AG09319 (cell line): ENCODE measurements at regions not wholly inside any gene's neighbourhood (a gene's known extent, or its start where the extent isn't known, plus 50 kb on each side); places are given as distances from the start of the nearest gene placed in this dataset.
"Not testable (repeated sequence)": the region's sequence is repeated elsewhere in the genome, so short reads cannot be mapped to it uniquely, and the experiment has no call there.

Source experiments
- DNase-seq: peaks from one replicate; pipeline ENCODE4 v3.0.0-alpha.2; 2010; ENCODE audit warnings: low read depth; ENCODE audit errors: extremely low read depth
- CTCF ChIP-seq: IDR thresholded peaks from 2 replicates; pipeline ENCODE4 v1.5.1; 2011; ENCODE audit warnings: low read depth, mild to moderate bottlenecking, inconsistent platforms, low read length, moderate library complexity

DNA sequence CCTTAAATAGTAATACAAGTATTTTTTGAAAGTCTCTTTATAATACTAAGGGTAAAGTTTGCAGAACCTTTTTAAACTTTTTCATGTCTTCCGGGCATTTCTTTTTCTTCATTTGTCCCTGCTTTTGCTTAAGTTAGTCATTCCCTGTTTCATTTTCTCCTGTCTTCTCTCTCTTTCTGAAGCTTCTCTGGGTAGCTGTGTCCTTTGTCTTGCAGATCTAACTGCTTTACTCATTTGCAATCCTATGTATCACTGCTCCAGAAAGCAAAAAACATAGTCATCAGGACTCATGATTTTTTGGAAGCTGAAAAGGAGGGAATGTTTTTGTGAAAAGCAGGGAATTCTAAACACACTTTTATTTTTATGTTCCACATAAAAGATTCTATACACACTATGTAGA lies 301.7 kb downstream of the MRPS30 start:
- no peak for DNase-seq
- no peak for TF ChIP-seq CTCF

- no peak for DNase-seq
- TF ChIP-seq CTCF: no peak
These were observed 305.0 kb downstream of the MRPS30 start for GRCh38 chr5:45113726-45114125.

GRCh38 chr5:45132972-45133371 lies 324.2 kb downstream of the MRPS30 start:
- TF ChIP-seq CTCF: no peak
- no peak for DNase-seq

- DNase-seq: no peak
- TF ChIP-seq CTCF: no peak
These were observed 354.2 kb downstream of the MRPS30 start for GRCh38 chr5:45162974-45163373.

DNA sequence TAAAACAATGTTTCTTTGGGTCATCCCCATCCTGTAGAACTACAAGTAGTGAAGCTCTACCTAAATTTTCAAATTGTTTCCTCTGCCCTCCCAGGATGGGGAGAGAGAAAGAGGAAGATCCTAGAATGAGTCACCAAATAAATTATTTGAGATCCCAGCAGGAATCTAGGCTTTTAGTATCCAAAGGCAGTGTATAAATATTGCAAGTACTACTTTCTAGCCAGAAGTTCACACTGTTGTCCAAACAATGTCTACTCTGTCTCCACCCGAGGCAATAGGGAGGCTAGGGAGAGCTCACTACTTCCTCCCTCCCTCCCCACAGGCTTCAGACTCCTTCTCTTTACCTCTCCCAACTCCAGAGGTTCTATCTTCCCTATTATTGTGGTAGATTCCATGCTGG lies 362.8 kb downstream of the MRPS30 start:
- DNase-seq: no peak
- TF ChIP-seq CTCF: no peak

GRCh38 chr5:45172634-45173033 lies 363.9 kb downstream of the MRPS30 start:
- not testable (repeated sequence) for DNase-seq

DNA sequence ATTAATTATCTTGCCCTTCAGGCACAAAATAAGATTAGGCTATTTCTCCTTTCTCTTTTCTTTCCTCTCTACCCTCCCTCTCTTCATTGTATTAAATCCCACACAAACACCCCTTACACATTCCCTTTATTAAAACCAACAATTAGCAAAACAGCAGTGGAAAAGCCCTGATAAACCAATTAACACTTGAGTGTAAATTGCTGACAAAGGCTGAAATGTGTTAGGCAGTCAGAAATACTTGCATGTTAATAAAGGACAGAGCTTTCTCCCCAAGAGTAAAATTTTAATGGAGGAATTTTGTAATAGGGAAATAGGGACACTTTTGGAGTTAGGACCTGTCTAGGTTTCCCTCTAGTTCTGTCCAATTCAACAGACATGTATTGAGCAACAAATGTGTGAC lies 370.9 kb downstream of the MRPS30 start:
- no peak for TF ChIP-seq CTCF

DNA sequence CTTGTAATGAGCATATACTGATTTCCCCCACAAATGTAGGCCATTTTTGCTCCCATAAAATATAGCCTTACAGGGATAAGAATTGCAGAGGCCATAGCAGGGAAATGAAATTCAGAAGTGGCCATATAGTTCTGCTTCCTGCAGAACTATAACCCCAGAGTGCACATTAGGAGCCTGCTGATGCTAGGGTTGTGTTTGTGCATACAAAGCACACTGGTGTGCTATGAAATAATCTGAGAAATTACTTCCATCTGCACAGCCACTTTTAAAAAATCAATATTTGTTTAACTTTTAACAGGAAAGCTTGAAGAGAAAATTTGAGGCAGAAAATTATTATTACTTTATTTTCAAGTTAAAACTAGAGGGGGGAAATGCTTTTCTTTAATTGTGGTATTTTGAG lies 380.3 kb downstream of the MRPS30 start:
- TF ChIP-seq CTCF: no peak
- DNase-seq: no peak

More for the DNA sequence above, 370.9 kb downstream of the MRPS30 start:
- DNase-seq: no peak
